AG10803 (cell line): ENCODE measurements at regions not wholly inside any gene's neighbourhood (a gene's known extent, or its start where the extent isn't known, plus 50 kb on each side); places are given as distances from the start of the nearest gene placed in this dataset.
A peak's percentile ranks its signal among the peaks of the same experiment; 100 is the strongest.

ENCODE experiments used
- DNase-seq: peaks from one replicate; pipeline ENCODE4 v3.0.0; 2010; ENCODE audit warnings: low read depth
- H3K4me3 ChIP-seq: 2 replicates; pipeline ENCODE4 v1.5.1; 2011; ENCODE audit warnings: mild to moderate bottlenecking, low read length, control low read depth
- CTCF ChIP-seq: conservative IDR thresholded peaks from 2 replicates; pipeline ENCODE4 v1.5.1; 2011; ENCODE audit warnings: mild to moderate bottlenecking, low read length, control low read depth, inconsistent platforms

DNA sequence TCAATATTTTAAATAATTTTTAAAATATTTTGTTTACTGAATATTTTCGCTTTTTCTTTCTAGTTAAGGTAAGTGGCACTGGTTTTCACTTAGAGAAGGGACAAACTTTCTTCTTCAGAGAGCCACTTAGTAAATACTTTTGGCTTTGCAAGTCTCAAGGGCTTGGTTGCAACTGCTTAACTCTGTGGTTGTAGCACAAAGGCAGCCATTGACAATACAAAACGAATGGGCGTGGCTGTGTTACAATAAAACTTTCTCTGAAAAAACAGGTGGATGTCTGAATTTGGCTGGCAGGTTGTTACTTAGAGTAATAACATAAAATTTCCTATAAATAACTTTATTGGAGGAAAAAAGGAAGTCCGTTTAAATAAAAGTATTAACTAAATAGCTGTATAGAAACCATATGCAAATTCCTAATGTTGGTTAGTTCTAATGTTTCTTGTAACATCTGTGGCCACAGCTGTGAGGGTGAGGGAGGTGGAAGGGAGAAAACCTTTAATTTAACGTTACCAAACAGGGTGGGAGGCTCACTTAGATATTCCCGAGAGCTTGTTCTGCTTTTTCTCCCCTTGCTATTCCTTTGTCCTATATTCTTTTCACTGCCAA lies 62.4 kb upstream of the TNP1 start:
- no peak for DNase-seq
- no peak overlapping the region for H3K4me3 ChIP-seq
- TF ChIP-seq CTCF = no peak

DNA sequence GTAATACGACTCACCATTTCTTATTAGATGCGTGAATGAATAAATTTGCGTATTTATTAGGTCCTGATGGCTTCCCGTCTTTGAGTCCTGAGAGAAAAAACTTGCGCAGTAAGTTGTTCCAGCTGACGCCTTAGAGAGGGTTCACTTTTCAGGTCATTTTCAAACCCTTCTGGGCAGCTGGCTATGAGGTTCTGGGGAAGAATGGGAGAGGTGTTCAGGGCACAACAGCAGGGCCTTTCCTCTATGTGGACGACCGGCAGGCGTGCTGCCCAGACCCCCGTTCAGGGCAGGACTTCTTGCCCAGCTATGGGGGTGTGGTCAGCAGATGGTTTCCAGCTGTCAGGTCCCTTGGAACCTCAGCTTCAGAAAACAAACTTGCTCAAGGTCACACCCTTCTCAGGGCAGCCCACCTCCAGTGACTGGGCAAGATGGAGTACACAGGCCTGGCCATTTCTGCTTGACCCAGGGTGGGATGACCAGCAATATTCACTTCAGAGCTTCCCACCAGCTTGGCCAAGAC lies 61.1 kb upstream of the TNP1 start:
- H3K4me3 ChIP-seq = no peak overlapping the region
- TF ChIP-seq CTCF = no peak
- DNase-seq = no peak

DNA sequence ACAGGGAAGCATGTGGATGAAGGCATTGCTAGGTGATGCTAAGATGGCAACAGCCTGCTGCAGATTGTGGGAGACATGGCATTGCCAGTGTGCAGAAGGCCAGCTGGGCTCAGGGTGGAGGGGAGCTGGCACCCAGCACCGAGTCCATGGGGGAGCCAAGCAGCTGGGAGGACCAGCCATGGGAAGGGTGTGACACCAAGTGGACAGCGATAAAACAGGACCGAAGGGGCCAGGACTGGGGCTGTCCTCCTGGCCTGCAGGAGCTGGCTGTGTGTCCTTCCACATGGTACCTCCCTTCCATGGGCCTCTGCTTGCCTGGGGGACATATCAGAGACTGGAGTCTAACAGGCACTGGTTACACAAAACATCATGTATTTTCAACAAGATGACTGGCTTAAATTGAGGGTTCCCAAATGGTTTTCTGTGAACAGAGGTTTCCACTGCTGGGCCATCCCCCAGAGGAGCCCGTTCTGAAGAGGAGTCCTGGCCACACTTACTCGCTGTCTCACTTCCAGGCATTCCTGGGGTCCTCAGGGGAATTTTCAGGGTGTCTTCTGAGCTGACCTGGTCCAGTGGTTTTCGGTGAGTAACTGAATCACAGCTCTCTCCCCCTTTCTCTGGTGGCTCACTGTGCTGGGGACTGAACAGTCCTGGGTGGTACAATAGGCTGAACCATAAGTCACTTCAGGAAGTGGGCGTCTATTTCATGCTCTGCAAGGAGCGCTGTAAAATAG lies 60.4 kb upstream of the TNP1 start:
- no peak for TF ChIP-seq CTCF
- DNase-seq = no peak
- no peak overlapping the region for H3K4me3 ChIP-seq

DNA sequence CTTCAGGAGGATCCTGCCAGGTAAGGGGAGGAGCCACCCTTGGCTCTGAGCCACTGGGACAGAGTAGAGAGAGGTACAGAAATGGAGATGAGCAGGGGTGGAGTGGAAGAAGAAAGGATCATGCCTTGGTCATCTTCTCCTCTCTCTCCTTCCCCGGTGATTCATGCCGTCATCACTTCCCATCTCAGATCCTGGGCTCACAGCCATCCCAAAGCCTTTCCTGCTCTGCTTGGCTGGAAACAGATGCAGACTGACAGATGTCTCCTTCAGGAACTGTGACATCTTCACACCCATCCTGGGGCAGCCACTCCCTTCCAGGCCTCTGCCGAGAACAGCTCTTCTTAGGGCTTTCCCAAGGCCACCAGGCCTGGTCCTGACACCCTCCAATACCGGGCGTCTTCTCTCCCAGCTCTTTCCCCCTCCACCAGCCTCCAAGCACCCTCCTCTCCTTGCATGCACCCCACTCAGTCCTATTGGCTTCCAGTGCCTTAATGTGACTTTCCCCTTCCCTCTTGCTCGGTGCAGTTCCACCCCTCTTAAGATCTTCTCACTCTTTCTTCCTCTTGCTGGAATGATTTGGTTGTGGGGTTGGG lies 58.3 kb upstream of the TNP1 start:
- TF ChIP-seq CTCF = no peak
- peak; percentile 75 for DNase-seq
- H3K4me3 ChIP-seq = no peak overlapping the region

DNA sequence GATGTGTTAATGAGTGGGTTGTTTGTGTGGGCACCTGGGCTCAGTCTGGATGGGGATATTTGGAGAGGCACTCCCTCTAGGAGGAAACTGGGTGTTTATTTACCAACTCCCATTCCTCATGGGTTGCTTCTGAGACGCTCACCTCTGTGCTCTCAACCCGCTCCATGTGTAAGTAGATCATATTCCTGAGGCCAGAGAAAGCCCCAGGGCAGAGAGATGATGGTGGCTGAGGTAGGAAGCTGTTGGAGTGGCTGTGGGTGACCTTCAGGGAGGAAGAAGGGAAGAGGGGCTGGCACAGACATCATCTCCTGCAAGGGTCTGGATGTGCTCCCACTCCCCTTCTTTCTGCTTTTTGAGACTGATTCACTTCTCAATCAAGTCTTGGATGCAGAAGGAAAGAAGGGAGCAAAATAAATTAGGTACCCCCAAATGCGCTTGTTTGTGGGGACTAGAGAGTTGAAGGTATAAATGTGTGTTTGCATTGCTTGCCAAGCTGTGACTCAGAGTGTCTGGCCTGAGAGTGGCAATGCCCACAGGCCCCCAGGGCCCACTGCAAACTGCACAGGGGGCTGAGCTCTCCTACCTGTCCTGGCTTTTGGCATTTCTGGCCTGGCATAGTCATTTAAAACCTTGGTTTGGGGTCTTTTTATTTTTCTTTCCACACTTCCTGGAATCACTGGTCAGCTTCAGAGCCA lies 57.2 kb upstream of the TNP1 start:
- TF ChIP-seq CTCF = no peak
- H3K4me3 ChIP-seq = no peak overlapping the region

DNA sequence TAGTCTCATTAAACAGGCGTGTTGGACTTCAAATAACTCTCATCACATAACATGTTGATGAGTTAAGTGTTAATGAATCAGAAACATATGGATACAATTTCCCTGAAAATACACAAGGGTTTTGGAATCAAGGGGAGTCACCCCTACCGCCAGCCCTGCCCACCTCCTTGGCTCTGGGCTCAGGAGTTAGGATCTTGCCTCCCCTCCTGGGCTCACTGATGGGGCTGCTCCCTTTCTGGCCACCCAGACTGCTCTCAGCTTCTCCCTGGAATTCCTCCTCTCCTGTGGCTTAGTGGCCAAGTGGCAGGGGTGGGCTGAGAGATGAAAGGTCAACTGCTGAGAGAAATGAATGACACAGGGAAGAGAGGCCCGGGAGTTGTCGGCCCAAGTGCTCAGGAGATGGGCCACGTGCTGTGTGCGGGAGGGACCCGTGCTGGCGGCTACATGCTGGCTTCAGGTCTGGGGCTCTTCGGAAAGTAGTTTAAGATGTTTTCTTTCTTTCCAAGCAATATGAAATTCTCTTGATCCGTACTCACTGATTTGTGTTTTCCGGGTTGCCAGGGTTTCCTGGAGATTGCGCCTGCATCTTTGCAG lies 55.8 kb upstream of the TNP1 start:
- TF ChIP-seq CTCF = no peak
- no peak overlapping the region for H3K4me3 ChIP-seq
- peak; percentile 21 for DNase-seq

More for the DNA sequence above, 57.2 kb upstream of the TNP1 start:
- no peak for DNase-seq
